Retinal pigment epithelial cell (primary cell): ENCODE measurements at regions not wholly inside any gene's neighbourhood (a gene's known extent, or its start where the extent isn't known, plus 50 kb on each side); places are given as distances from the start of the nearest gene placed in this dataset.

Experiments used
- DNase-seq: peaks from one replicate; pipeline ENCODE4 v3.0.0-alpha.2; 2010; ENCODE audit warnings: low read depth
- H3K4me3 ChIP-seq: 2 replicates; pipeline ENCODE4 v1.5.1; 2011; ENCODE audit warnings: mild to moderate bottlenecking, low read length, control low read depth, moderate library complexity
- TF ChIP-seq, protein P1 (sequence below): conservative IDR thresholded peaks from 2 replicates; pipeline ENCODE4 v1.5.1; 2011; ENCODE audit warnings: low read depth, low read length, control low read depth, inconsistent platforms

DNA sequence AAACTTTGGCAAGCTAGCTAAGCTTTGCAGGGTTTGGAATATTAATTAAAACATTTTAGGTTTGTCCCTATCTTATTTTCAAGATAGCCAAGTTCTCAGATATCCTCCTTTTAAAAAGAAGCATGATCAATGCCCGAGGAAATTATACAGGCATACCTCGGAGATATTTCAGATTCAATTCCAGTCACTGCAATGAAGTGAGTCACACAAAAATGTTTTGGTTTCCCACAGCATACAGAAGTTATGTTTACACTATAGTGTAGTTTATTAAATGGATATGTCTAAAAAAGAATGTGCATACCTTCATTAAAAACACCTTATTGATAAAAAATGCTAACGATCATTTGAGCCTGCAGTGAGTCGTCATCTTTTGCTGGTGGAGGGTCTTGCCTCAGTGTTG, 382.9 kb upstream of the NPVF start:
- H3K4me3 ChIP-seq: no peak overlapping the region
- TF ChIP-seq, protein P1, sequence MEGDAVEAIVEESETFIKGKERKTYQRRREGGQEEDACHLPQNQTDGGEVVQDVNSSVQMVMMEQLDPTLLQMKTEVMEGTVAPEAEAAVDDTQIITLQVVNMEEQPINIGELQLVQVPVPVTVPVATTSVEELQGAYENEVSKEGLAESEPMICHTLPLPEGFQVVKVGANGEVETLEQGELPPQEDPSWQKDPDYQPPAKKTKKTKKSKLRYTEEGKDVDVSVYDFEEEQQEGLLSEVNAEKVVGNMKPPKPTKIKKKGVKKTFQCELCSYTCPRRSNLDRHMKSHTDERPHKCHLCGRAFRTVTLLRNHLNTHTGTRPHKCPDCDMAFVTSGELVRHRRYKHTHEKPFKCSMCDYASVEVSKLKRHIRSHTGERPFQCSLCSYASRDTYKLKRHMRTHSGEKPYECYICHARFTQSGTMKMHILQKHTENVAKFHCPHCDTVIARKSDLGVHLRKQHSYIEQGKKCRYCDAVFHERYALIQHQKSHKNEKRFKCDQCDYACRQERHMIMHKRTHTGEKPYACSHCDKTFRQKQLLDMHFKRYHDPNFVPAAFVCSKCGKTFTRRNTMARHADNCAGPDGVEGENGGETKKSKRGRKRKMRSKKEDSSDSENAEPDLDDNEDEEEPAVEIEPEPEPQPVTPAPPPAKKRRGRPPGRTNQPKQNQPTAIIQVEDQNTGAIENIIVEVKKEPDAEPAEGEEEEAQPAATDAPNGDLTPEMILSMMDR: no peak
- DNase-seq: no peak

DNA sequence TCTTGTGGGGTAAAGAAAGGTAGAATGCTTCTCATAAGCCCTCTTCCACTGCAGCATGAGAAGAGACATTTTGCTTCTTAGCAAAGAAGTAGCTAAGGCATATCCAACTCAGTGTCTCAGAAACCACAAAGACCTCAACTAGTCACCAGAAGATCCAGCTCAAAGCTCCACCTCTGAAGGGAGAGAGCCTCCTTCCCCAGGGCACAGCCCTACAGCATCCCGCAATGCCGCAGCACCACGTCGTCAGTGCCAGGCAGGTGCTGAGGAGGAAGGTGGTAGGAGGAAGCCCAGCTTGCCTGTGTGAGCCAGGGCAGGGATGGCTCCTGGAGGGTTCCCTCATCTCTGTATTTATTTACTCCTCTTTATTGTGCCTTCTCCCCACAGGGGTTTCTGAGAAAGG, 385.6 kb upstream of the NPVF start:
- TF ChIP-seq, protein P1: no peak
- no peak overlapping the region for H3K4me3 ChIP-seq
- no peak for DNase-seq

DNA sequence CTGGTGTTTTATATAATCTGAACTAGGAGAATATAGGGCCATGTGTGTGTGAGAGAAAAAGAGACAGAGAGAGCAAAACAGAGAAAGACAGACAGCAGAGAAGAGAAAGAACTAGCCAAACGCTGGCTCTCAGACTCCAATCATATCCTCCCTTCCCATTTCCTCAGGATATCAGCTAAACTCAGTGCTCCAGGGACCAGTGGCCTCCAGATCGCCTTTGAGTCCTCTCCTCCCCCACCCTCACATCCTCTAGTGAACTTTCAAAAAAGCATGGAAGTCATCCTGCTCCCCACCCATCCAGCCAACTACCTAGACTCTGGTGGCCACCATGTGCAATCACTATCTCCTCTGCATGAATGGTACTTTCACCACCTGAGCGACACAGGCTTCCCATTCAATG, 386.1 kb upstream of the NPVF start:
- TF ChIP-seq, protein P1: no peak
- H3K4me3 ChIP-seq: no peak overlapping the region
- no peak for DNase-seq

DNA sequence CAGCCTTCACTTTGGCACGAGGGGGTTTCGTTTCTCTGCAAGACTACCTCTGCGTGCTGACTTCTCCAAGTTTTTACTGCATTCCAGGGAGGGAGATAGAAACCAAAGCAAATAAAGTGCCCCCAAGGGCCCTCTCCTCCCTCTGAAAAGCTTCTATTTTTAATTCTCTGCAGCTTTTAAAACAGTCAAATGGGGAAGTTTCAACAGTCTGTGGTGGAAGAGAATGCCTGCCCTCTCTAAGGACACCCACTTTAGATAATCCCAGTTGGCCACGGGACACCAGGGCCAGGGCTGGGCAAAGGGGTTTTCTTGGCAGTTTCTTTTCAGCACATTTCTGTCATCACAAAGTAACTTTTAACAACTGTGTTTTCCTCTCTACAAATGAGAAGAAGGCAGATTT, 386.7 kb upstream of the NPVF start:
- no peak for DNase-seq
- TF ChIP-seq, protein P1: no peak
- no peak overlapping the region for H3K4me3 ChIP-seq

DNA sequence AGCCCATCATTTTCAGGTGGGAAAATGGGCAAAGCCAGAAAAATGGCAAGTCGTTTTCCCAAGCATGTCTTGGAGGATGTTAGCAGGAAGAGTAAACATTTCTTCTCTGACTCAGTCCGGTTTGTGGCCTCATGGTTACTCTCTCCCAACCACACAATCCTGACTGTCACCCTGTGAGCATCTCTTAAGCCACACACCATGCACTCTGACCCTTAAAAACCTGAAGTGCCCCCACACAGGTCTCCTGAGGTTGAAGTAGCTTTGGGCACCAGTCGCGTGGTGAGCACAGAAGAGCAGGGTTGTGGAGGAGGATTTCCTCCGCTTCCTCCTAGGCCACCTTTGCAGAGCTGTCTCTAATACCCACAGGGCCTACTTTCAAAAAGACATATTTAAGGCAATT, 387.3 kb upstream of the NPVF start:
- DNase-seq: no peak
- H3K4me3 ChIP-seq: no peak overlapping the region
- TF ChIP-seq, protein P1: no peak

DNA sequence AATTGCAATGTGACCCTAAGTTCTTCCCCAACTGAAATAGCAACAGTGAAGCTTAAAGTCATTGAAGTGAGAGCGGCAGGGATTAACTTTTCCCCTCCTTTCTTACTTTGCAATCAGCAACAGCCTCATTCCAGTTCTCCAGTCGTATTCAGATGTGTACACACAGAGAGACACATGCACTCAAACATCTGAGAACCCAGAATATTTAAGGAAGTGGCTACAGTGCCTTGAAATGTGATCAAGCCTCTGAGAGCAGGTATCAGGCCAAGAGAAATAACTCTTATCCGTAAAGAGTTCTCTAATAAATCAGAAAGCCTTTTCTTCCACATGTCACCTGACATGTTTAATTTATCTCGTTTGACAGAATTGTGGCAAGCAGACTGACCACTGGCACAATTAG, 388.9 kb upstream of the NPVF start:
- H3K4me3 ChIP-seq: no peak overlapping the region
- TF ChIP-seq, protein P1: no peak
- no peak for DNase-seq

DNA sequence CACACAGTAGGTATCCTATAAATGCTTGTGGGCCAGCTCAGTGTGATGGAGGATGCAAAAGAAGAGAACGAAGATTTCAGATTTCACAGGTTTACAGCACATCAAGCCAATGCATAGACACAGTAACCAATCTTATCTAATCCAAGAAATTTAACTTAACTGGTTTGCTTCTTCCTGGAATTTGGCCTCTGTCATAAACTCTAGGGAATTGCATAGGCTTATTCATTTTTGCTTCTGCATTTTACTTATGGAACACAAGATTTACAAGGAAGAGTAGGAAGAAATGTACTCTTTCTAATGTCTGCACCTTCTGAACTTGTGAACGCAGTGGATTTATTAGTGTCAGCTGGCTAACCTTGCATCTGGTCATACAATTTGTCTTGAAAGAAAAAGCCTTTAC, 389.4 kb upstream of the NPVF start:
- TF ChIP-seq, protein P1: no peak
- DNase-seq: no peak
- no peak overlapping the region for H3K4me3 ChIP-seq
